ENCODE measurements at regions not wholly inside any gene's neighbourhood (a gene's known extent, or its start where the extent isn't known, plus 50 kb on each side); places are given as distances from the start of the nearest gene placed in this dataset.
"Not testable (repeated sequence)": the region's sequence is repeated elsewhere in the genome, so short reads cannot be mapped to it uniquely, and the experiment has no call there.

DNA sequence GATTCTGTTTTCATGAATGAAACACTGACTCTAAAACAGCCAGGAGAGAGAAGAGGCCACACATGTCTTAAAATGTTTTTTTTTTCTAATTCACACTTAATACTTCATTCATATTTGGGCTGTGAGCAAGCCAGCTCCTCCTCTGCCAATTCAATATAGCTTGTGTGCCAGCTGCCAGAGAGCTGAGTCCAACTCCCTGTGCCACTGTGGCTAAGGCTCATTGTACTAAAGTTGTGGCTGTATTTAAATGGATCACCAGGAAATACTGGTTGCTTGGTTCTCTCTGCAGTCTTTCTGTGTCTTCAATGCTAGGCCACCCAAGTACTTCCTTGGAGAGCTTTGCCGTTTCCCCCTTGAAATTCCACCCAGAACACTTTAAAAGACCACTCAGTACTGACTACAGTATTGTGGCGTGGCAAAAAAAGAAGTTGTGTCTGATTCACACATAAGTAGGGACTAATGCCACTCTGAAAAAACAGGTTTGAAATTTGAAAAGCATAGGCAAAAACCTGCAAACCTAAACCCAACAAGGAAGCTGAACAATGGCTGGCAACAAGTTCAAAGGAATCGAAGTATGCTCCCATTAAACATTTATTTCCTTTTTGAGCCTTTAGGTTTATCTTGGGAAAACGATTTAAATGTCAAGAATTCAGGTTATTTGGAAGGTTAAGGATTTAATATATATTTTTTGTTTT lies 524.7 kb downstream of the DIPK2A start:
- TF ChIP-seq CTCF (IDR thresholded peaks at IDR 0.05), result no peak
- no peak for TF ChIP-seq ZFX (IDR thresholded peaks at IDR 0.05; ENCODE audit: borderline replicate concordance)

GRCh38 chr3:144497452-144497851 lies 525.8 kb downstream of the DIPK2A start:
- no peak for TF ChIP-seq CTCF (IDR thresholded peaks at IDR 0.05)
- no peak for TF ChIP-seq ZFX (IDR thresholded peaks at IDR 0.05; ENCODE audit: borderline replicate concordance)
- H3K27ac ChIP-seq, result no peak overlapping the region

More for the DNA sequence above, 524.7 kb downstream of the DIPK2A start:
- no peak overlapping the region for H3K27ac ChIP-seq

GRCh38 chr3:144499001-144499930 lies 527.6 kb downstream of the DIPK2A start:
- no peak for TF ChIP-seq ZFX (IDR thresholded peaks at IDR 0.05; ENCODE audit: borderline replicate concordance)
- no peak for TF ChIP-seq CTCF (IDR thresholded peaks at IDR 0.05)
- H3K27ac ChIP-seq, result no peak overlapping the region

GRCh38 chr3:144501467-144501866 lies 529.8 kb downstream of the DIPK2A start:
- no peak overlapping the region for H3K27ac ChIP-seq
- TF ChIP-seq ZFX (IDR thresholded peaks at IDR 0.05; ENCODE audit: borderline replicate concordance), result no peak
- TF ChIP-seq CTCF (IDR thresholded peaks at IDR 0.05), result no peak

DNA sequence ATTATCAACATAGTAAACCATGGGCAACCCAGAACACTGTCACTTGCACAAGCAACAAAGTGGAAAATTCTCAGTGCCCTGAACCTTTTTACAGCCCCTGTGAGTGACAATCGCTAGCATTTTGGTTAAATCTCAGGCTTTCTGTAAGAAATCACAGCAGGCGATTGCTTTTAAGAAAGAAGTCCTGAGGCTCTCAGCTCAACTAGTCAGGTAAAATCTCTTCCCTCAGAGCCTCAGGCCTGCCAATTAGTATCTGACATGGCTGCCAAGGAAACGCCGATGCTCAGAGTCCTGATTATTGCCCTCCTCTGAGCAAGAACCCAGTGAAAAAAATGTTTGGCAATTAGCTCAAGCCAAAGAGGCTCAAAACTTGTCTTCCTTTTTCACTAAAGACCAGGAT lies 530.8 kb downstream of the DIPK2A start:
- TF ChIP-seq CTCF (IDR thresholded peaks at IDR 0.05) (no peak), ZFX (IDR thresholded peaks at IDR 0.05; ENCODE audit: borderline replicate concordance) (no peak)

GRCh38 chr3:144506375-144506774 lies 534.8 kb downstream of the DIPK2A start:
- H3K27ac ChIP-seq, result not testable (repeated sequence)

More for the DNA sequence above, 530.8 kb downstream of the DIPK2A start:
- no peak overlapping the region for H3K27ac ChIP-seq

DNA sequence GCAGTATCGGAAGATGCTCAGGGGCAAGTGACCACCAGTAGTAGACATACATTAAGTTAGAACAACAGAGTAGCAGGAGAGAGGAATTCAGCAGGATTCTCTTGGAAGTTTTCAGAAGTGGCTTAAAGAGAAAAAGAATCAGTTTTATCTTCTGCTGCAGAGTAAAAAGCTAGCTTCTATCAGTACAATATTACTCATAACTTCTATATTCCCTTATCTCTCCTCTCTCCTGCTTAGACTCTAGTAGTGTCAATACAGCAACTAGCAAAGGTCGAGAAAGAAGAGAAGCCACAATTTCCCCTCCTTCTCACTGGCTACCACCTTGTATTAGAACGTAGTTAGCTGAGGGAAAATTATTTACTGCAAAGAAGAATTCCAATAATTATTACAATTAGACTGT lies 539.7 kb downstream of the DIPK2A start:
- H3K27ac ChIP-seq, result no peak overlapping the region
- TF ChIP-seq CTCF (IDR thresholded peaks at IDR 0.05), result no peak
- no peak for TF ChIP-seq ZFX (IDR thresholded peaks at IDR 0.05; ENCODE audit: borderline replicate concordance)

Data from 22Rv1 (cell line).